ENCODE measurements at regions not wholly inside any gene's neighbourhood (a gene's known extent, or its start where the extent isn't known, plus 50 kb on each side); places are given as distances from the start of the nearest gene placed in this dataset.

DNA sequence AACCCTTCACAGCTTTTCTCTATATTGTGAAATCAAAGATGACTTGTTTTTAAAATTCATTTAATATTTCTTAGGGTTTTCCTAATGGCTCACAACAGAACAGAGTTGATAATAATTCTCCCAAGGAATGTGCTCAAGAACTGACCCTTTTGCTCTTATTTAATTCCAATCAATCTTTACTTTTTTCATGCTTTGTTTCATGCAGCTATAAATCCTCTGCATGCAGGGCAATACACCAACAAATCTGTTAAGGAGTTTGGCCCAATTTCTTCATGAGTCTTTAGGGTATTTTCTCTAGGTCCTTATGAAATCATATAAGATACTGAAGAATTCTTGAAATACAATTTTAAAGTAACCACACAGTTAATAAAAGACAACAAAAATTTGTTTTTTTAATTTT is 264.2 kb downstream of the SLC6A15 start:
- TF ChIP-seq, protein P1, sequence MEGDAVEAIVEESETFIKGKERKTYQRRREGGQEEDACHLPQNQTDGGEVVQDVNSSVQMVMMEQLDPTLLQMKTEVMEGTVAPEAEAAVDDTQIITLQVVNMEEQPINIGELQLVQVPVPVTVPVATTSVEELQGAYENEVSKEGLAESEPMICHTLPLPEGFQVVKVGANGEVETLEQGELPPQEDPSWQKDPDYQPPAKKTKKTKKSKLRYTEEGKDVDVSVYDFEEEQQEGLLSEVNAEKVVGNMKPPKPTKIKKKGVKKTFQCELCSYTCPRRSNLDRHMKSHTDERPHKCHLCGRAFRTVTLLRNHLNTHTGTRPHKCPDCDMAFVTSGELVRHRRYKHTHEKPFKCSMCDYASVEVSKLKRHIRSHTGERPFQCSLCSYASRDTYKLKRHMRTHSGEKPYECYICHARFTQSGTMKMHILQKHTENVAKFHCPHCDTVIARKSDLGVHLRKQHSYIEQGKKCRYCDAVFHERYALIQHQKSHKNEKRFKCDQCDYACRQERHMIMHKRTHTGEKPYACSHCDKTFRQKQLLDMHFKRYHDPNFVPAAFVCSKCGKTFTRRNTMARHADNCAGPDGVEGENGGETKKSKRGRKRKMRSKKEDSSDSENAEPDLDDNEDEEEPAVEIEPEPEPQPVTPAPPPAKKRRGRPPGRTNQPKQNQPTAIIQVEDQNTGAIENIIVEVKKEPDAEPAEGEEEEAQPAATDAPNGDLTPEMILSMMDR (IDR thresholded peaks at IDR 0.05), result no peak
- TF ChIP-seq EZH2 (IDR thresholded peaks at IDR 0.05), result no peak

Measured in neural progenitor cell (in vitro differentiated cells).